Neuronal stem cell (in vitro differentiated cells): ENCODE measurements at regions not wholly inside any gene's neighbourhood (a gene's known extent, or its start where the extent isn't known, plus 50 kb on each side); places are given as distances from the start of the nearest gene placed in this dataset.

Experiments used
- DNase-seq: peaks from one replicate; pipeline ENCODE4 v3.0.0-alpha.2; 2013; ENCODE audit warnings: low spot score
- H2AFZ ChIP-seq: one replicate; pipeline ENCODE4 v1.6.1; 2013; ENCODE audit warnings: mild to moderate bottlenecking, low read length, inconsistent platforms
- H2AK5ac ChIP-seq: 2 replicates; pipeline ENCODE4 v1.6.1; 2013; ENCODE audit warnings: low read depth, mild to moderate bottlenecking, inconsistent platforms, low read length, moderate library complexity, mixed read lengths
- H2BK120ac ChIP-seq: 2 replicates; pipeline ENCODE4 v1.6.1; 2013; ENCODE audit warnings: low read depth, mild to moderate bottlenecking, inconsistent platforms, low read length, moderate library complexity, mixed read lengths
- H2BK12ac ChIP-seq: one replicate; pipeline ENCODE4 v1.6.1; 2013; ENCODE audit warnings: low read length, inconsistent platforms
- H2BK15ac ChIP-seq: 2 replicates; pipeline ENCODE4 v1.6.1; 2013; ENCODE audit warnings: mild to moderate bottlenecking, low read length, inconsistent platforms, mixed read lengths
- H2BK5ac ChIP-seq: one replicate; pipeline ENCODE4 v1.6.1; 2013; ENCODE audit warnings: inconsistent platforms, mild to moderate bottlenecking, low read length, moderate library complexity
- H3K14ac ChIP-seq: one replicate; pipeline ENCODE4 v1.6.1; 2013; ENCODE audit warnings: low read length, inconsistent platforms
- H3K18ac ChIP-seq: 2 replicates; pipeline ENCODE4 v1.6.1; 2013; ENCODE audit warnings: low read length, inconsistent platforms
- H3K23ac ChIP-seq: 2 replicates; pipeline ENCODE4 v1.6.1; 2013; ENCODE audit warnings: low read depth, mild to moderate bottlenecking, mixed read lengths, low read length, inconsistent platforms; ENCODE audit not compliant: poor library complexity
- H3K27ac ChIP-seq: replicated peaks from 3 replicates; pipeline ENCODE4 v1.5.1; 2013; ENCODE audit warnings: low read length, inconsistent platforms
- H3K27me3 ChIP-seq, 3 experiments: 2 replicates each; pipeline ENCODE4 v1.6.1; 2013; ENCODE audit warnings: low read length in 3 of 3, mild to moderate bottlenecking in 2 of 3, inconsistent platforms in 1 of 3, low read depth in 1 of 3, mixed read lengths in 1 of 3, moderate library complexity in 1 of 3; ENCODE audit not compliant: control insufficient read depth in 3 of 3, insufficient read depth in 3 of 3
- H3K36me3 ChIP-seq, 2 donors: replicated peaks in 1 of 2; 2 replicates each; pipeline ENCODE4 v1.6.1; 2013; ENCODE audit warnings: low read length in 2 of 2; ENCODE audit not compliant: control insufficient read depth in 2 of 2, insufficient read depth in 2 of 2
- H3K4ac ChIP-seq: 2 replicates; pipeline ENCODE4 v1.6.1; 2013; ENCODE audit warnings: inconsistent platforms, mild to moderate bottlenecking, low read length, moderate library complexity
- H3K4me1 ChIP-seq, 2 donors: 1 replicate in 1 of 2; 2 replicates in 1 of 2; pipeline ENCODE4 v1.6.1; 2013; ENCODE audit warnings: low read length in 2 of 2, low read depth in 1 of 2; ENCODE audit not compliant: control insufficient read depth in 2 of 2, insufficient read depth in 1 of 2
- H3K4me2 ChIP-seq: one replicate; pipeline ENCODE4 v1.6.1; 2013; ENCODE audit warnings: mild to moderate bottlenecking, low read length, inconsistent platforms; ENCODE audit not compliant: insufficient read depth, poor library complexity, severe bottlenecking
- H3K4me3 ChIP-seq, 2 donors: 2 replicates each; pipeline ENCODE4 v1.5.1; 2013; ENCODE audit warnings: low read length in 2 of 2, mild to moderate bottlenecking in 2 of 2, inconsistent platforms in 1 of 2, moderate library complexity in 1 of 2
- H3K79me1 ChIP-seq: one replicate; pipeline ENCODE4 v1.6.1; 2013; ENCODE audit warnings: low read depth, mild to moderate bottlenecking, inconsistent platforms, low read length, moderate library complexity
- H3K9ac ChIP-seq: one replicate; pipeline ENCODE4 v1.6.1; 2013; ENCODE audit warnings: mild to moderate bottlenecking, low read depth, low read length, inconsistent platforms; ENCODE audit not compliant: poor library complexity
- H3K9me3 ChIP-seq, 2 donors: replicated peaks in 1 of 2; 2 replicates each; pipeline versions ENCODE3 to v1.6.1; 2013; ENCODE audit warnings: low read length in 2 of 2, mild to moderate bottlenecking in 2 of 2, inconsistent platforms in 1 of 2, low read depth in 1 of 2, mixed read lengths in 1 of 2, moderate library complexity in 1 of 2; ENCODE audit not compliant: control insufficient read depth in 2 of 2, insufficient read depth in 1 of 2
- H4K8ac ChIP-seq: one replicate; pipeline ENCODE4 v1.6.1; 2013; ENCODE audit warnings: low read depth, mild to moderate bottlenecking, inconsistent platforms, low read length, moderate library complexity
- H4K91ac ChIP-seq: one replicate; pipeline ENCODE4 v1.6.1; 2013; ENCODE audit warnings: low read length, low read depth, mild to moderate bottlenecking, inconsistent platforms; ENCODE audit not compliant: poor library complexity
- WGBS, 2 donors: extraction: QIAGEN DNeasy Blood & Tissue Kit; methylation state at CpG; one replicate each; pipeline ENCODE4 v1.1.7; 2013; ENCODE audit warnings: missing lambda C conversion rate in 2 of 2, mixed read lengths in 1 of 2; ENCODE audit not compliant: insufficient read length in 2 of 2, insufficient replicate concordance in 1 of 2; ENCODE audit errors: extremely low coverage in 2 of 2; 5-methylcytosine and 5-hydroxymethylcytosine counted together

GRCh38 chr4:161003418-161004057 is 1160.3 kb downstream of the FSTL5 start:
- H2BK120ac ChIP-seq = no peak overlapping the region
- no CpG with 5 or more reads among the region's 16 CpGs for WGBS, 2 donors

GRCh38 chr4:161005746-161006145 is 1158.1 kb downstream of the FSTL5 start:
- Histone ChIP-seq H3K9ac (no peak overlapping the region), H3K14ac (no peak overlapping the region), H3K4me1 (no peaks in the 10 kb centered on the region), H2BK12ac (no peak overlapping the region), H3K4me2 (no peak overlapping the region), H2BK5ac (no peak overlapping the region), H2AFZ (no peak overlapping the region), H3K4me3 (no peak overlapping the region), H4K8ac (no peak overlapping the region), H3K4ac (no peak overlapping the region), H3K23ac (no peak overlapping the region), H3K27ac (no peak overlapping the region), H2BK15ac (no peak overlapping the region), H2BK120ac (no peak overlapping the region), H3K36me3 (no peaks in the 10 kb centered on the region), H3K79me1 (no peaks in the 10 kb centered on the region), H3K9me3 (no peaks in the 10 kb centered on the region), H3K27me3 (no peaks in the 10 kb centered on the region), H3K18ac (no peak overlapping the region), H2AK5ac (no peak overlapping the region), H4K91ac (no peak overlapping the region)
- no peak for DNase-seq
- no CpG with 5 or more reads among the region's 2 CpGs for WGBS, 2 donors

More at GRCh38 chr4:161003418-161004057, 1160.3 kb downstream of the FSTL5 start:
- no peak overlapping the region for H2BK15ac ChIP-seq
- H3K23ac ChIP-seq = no peak overlapping the region
- no peak overlapping the region for H4K8ac ChIP-seq
- no peaks in the 10 kb centered on the region for H3K36me3 ChIP-seq
- H2AFZ ChIP-seq = no peak overlapping the region
- no peak overlapping the region for H3K9ac ChIP-seq
- no peak overlapping the region for H2BK12ac ChIP-seq
- no peak overlapping the region for H3K18ac ChIP-seq
- H3K4ac ChIP-seq = no peak overlapping the region
- H3K4me2 ChIP-seq = no peak overlapping the region
- H2BK5ac ChIP-seq = no peak overlapping the region
- H3K27ac ChIP-seq = no peak overlapping the region
- no peak for DNase-seq
- no peaks in the 10 kb centered on the region for H3K27me3 ChIP-seq
- no peaks in the 10 kb centered on the region for H3K4me1 ChIP-seq
- H3K4me3 ChIP-seq = no peak overlapping the region
- no peaks in the 10 kb centered on the region for H3K9me3 ChIP-seq
- no peak overlapping the region for H4K91ac ChIP-seq
- no peak overlapping the region for H2AK5ac ChIP-seq
- no peaks in the 10 kb centered on the region for H3K79me1 ChIP-seq
- H3K14ac ChIP-seq = no peak overlapping the region

- Histone ChIP-seq H3K4ac (no peak overlapping the region), H3K23ac (no peak overlapping the region)
- no CpG with 5 or more reads among the region's 2 CpGs for WGBS, 2 donors
These were observed 1155.3 kb downstream of the FSTL5 start for GRCh38 chr4:161008527-161008926.

GRCh38 chr4:161010227-161010626 is 1153.6 kb downstream of the FSTL5 start:
- Histone ChIP-seq H3K4me1 (no peaks in the 10 kb centered on the region), H3K18ac (no peak overlapping the region), H2AK5ac (no peak overlapping the region), H3K27me3 (no peaks in the 10 kb centered on the region), H3K36me3 (no peaks in the 10 kb centered on the region), H3K27ac (no peak overlapping the region), H4K91ac (no peak overlapping the region), H2BK5ac (no peak overlapping the region), H3K23ac (no peak overlapping the region), H3K4me2 (no peak overlapping the region), H2BK120ac (no peak overlapping the region), H2BK12ac (no peak overlapping the region), H3K79me1 (no peaks in the 10 kb centered on the region), H3K14ac (no peak overlapping the region), H3K9ac (no peak overlapping the region), H3K4me3 (no peak overlapping the region), H3K4ac (no peak overlapping the region), H4K8ac (no peak overlapping the region), H2AFZ (peak overlapping the region; percentile 15), H2BK15ac (no peak overlapping the region), H3K9me3 (no peaks in the 10 kb centered on the region)
- no CpG with 5 or more reads among the region's 2 CpGs for WGBS, 2 donors
- no peak for DNase-seq

More at GRCh38 chr4:161008527-161008926, 1155.3 kb downstream of the FSTL5 start:
- H3K79me1 ChIP-seq = no peaks in the 10 kb centered on the region
- DNase-seq = no peak
- no peak overlapping the region for H2BK5ac ChIP-seq
- H3K36me3 ChIP-seq = no peaks in the 10 kb centered on the region
- H2BK12ac ChIP-seq = no peak overlapping the region
- H4K91ac ChIP-seq = no peak overlapping the region
- H2BK15ac ChIP-seq = no peak overlapping the region
- H3K9ac ChIP-seq = no peak overlapping the region
- H3K4me1 ChIP-seq = no peaks in the 10 kb centered on the region
- no peak overlapping the region for H2BK120ac ChIP-seq
- no peak overlapping the region for H3K4me3 ChIP-seq
- H3K14ac ChIP-seq = no peak overlapping the region
- no peak overlapping the region for H3K4me2 ChIP-seq
- H2AFZ ChIP-seq = no peak overlapping the region
- H4K8ac ChIP-seq = no peak overlapping the region
- no peak overlapping the region for H3K27ac ChIP-seq
- no peak overlapping the region for H2AK5ac ChIP-seq
- H3K18ac ChIP-seq = no peak overlapping the region
- H3K27me3 ChIP-seq = no peaks in the 10 kb centered on the region
- H3K9me3 ChIP-seq = no peaks in the 10 kb centered on the region
